ENCODE measurements at regions not wholly inside any gene's neighbourhood (a gene's known extent, or its start where the extent isn't known, plus 50 kb on each side); places are given as distances from the start of the nearest gene placed in this dataset.

- Histone ChIP-seq H3K56ac (ENCODE audit: insufficient read length, low read depth, low read length) (no peak overlapping the region), H3K23me2 (ENCODE audit: insufficient read length, low read depth, low read length, poor library complexity, severe bottlenecking) (no peaks in the 10 kb centered on the region), H3K27ac (ENCODE audit: insufficient read length, low read depth, low read length) (no peak overlapping the region), H4K91ac (ENCODE audit: insufficient read length, low read depth, low read length) (no peak overlapping the region), H3K4me2 (ENCODE audit: insufficient read depth, insufficient read length, low read length) (no peak overlapping the region), H3K9me3 (ENCODE audit: control insufficient read depth, low read depth, low read length) (no peaks in the 10 kb centered on the region), H2AFZ (ENCODE audit: low read length) (no peak overlapping the region), H3K4me1 (ENCODE audit: insufficient read depth, low read length) (no peaks in the 10 kb centered on the region), H3K23ac (ENCODE audit: insufficient read length, low read depth, low read length) (no peak overlapping the region), H2BK12ac (ENCODE audit: insufficient read length, low read depth, low read length) (no peak overlapping the region), H3K9ac (ENCODE audit: extremely low read depth, insufficient read length, low read length) (no peak overlapping the region), H4K5ac (ENCODE audit: insufficient read length, low read depth, low read length) (no peak overlapping the region), H2BK120ac (ENCODE audit: low read depth, low read length, poor library complexity, severe bottlenecking) (no peak overlapping the region), H3K18ac (ENCODE audit: insufficient read length, low read depth, low read length) (no peak overlapping the region), H3K14ac (ENCODE audit: insufficient read depth, low read length) (no peak overlapping the region), H3K4ac (ENCODE audit: low read depth, low read length) (no peak overlapping the region), H2AK5ac (ENCODE audit: insufficient read length, low read length) (no peak overlapping the region), H3K79me1 (ENCODE audit: insufficient read depth, low read depth, low read length, poor library complexity, severe bottlenecking) (no peaks in the 10 kb centered on the region), H3T11ph (ENCODE audit: low read length) (no peak overlapping the region), H4K20me1 (ENCODE audit: control insufficient read depth, insufficient read depth, insufficient read length) (no peaks in the 10 kb centered on the region), H2BK20ac (ENCODE audit: low read depth, low read length, poor library complexity, severe bottlenecking) (no peak overlapping the region), H2BK15ac (ENCODE audit: low read depth, low read length) (no peak overlapping the region), H2BK5ac (ENCODE audit: insufficient read length, low read length) (no peak overlapping the region), H3K27me3 (ENCODE audit: insufficient read depth, low read length) (no peaks in the 10 kb centered on the region), H4K8ac (replicated peaks; ENCODE audit: insufficient read length, low read depth, low read length) (no peak overlapping the region), H3K79me2 (ENCODE audit: insufficient read depth, low read length) (no peaks in the 10 kb centered on the region)
- H3K36me3 Mint-ChIP-seq (ENCODE audit: insufficient read depth in 1 of 3, low read depth in 3 of 3): no peaks in the 10 kb centered on the region; a peak in 1 of 7 replicates
- no CpG with 5 or more reads among the region's 6 CpGs for WGBS (ENCODE audit: extremely low coverage, insufficient read length, low lambda C conversion rate)
- H3K27me3 Mint-ChIP-seq (ENCODE audit: low read depth): no peaks in the 10 kb centered on the region; the same call in 1 of the 2 replicates
- TF ChIP-seq, protein P1, sequence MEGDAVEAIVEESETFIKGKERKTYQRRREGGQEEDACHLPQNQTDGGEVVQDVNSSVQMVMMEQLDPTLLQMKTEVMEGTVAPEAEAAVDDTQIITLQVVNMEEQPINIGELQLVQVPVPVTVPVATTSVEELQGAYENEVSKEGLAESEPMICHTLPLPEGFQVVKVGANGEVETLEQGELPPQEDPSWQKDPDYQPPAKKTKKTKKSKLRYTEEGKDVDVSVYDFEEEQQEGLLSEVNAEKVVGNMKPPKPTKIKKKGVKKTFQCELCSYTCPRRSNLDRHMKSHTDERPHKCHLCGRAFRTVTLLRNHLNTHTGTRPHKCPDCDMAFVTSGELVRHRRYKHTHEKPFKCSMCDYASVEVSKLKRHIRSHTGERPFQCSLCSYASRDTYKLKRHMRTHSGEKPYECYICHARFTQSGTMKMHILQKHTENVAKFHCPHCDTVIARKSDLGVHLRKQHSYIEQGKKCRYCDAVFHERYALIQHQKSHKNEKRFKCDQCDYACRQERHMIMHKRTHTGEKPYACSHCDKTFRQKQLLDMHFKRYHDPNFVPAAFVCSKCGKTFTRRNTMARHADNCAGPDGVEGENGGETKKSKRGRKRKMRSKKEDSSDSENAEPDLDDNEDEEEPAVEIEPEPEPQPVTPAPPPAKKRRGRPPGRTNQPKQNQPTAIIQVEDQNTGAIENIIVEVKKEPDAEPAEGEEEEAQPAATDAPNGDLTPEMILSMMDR (conservative IDR thresholded peaks at IDR 0.05): no peak
- H3K4me1 Mint-ChIP-seq: peaks cover 6 to 8% of the 10 kb centered on the region in 2 experiments; a peak in 3 of 4 replicates
- H3K9me3 Mint-ChIP-seq: no peaks in the 10 kb centered on the region
- DNase-seq: no peak
- H3K4me3 Mint-ChIP-seq: no peak overlapping the region
- H3K27ac Mint-ChIP-seq: no peak overlapping the region
Observed at GRCh38 chr2:102971701-102972100, 209.9 kb downstream of the TMEM182 start.

All from H9 (cell line).